ENCODE measurements at regions not wholly inside any gene's neighbourhood (a gene's known extent, or its start where the extent isn't known, plus 50 kb on each side); places are given as distances from the start of the nearest gene placed in this dataset.

DNA sequence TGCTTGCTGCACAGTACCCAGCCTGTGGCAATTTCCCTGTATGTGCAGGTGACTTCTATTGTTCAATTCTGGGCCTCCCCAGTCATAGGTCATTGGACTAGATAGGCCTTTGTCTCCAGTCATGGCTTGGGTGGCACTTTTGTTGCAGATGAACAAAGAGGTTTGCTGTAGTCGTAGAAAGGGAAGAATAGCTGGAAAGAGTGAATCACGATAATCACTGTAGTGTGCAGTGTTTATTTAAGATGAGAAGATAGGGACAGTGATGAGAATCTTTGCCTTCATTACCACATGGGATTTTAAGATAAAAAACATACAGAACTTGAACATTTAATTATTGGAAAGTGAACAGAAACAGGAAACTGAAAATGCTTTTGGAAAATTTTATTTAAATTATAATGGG is 156.1 kb upstream of the CYRIA start:
- no peak overlapping the region for H3K4me3 ChIP-seq (ENCODE audit: low read depth, low read length)
- H3K27ac ChIP-seq (ENCODE audit: extremely low read depth, low read depth, low read length), result no peak overlapping the region
- ChIA-PET CTCF (interaction anchor here (0.6 kb wide), 1 partner anchor 35 kb away, joined by 3 read pairs; no protein-coding TSS in a partner anchor), POLR2A (no interaction called here)
- no peaks in the 10 kb centered on the region for H3K4me1 ChIP-seq (ENCODE audit: control insufficient read depth, insufficient read depth, low read length)
- TF ChIP-seq ZNF19 (tag by site-specific recombination; IDR thresholded peaks at IDR 0.05; ENCODE audit: low read depth) (no peak), ZNF571 (tag by site-specific recombination; IDR thresholded peaks at IDR 0.05) (no peak), ZNF830 (tag by site-specific recombination; IDR thresholded peaks at IDR 0.05; ENCODE audit: low read depth) (no peak), ZNF777 (tag by site-specific recombination; IDR thresholded peaks at IDR 0.05; ENCODE audit: borderline replicate concordance) (no peak), TRIM28 (IDR thresholded peaks at IDR 0.05; ENCODE audit: borderline replicate concordance, low read length) (no peak), ZNF16 (tag by site-specific recombination; IDR thresholded peaks at IDR 0.05; ENCODE audit: low read depth) (no peak), ZNF549 (tag by site-specific recombination; IDR thresholded peaks at IDR 0.05) (no peak), ZNF223 (tag by site-specific recombination; IDR thresholded peaks at IDR 0.05) (no peak), ZNF626 (tag by site-specific recombination; IDR thresholded peaks at IDR 0.05) (no peak), KLF7 (tag by site-specific recombination; IDR thresholded peaks at IDR 0.05; ENCODE audit: borderline replicate concordance) (no peak), ZNF548 (tag by site-specific recombination; IDR thresholded peaks at IDR 0.05) (no peak), KLF10 (tag by site-specific recombination; IDR thresholded peaks at IDR 0.05) (no peak), ZNF501 (tag by site-specific recombination; IDR thresholded peaks at IDR 0.05) (no peak), SALL2 (tag by site-specific recombination; IDR thresholded peaks at IDR 0.05; ENCODE audit: borderline replicate concordance) (no peak), ZNF629 (tag by site-specific recombination; IDR thresholded peaks at IDR 0.05) (no peak)
- TF ChIP-seq, protein P1, sequence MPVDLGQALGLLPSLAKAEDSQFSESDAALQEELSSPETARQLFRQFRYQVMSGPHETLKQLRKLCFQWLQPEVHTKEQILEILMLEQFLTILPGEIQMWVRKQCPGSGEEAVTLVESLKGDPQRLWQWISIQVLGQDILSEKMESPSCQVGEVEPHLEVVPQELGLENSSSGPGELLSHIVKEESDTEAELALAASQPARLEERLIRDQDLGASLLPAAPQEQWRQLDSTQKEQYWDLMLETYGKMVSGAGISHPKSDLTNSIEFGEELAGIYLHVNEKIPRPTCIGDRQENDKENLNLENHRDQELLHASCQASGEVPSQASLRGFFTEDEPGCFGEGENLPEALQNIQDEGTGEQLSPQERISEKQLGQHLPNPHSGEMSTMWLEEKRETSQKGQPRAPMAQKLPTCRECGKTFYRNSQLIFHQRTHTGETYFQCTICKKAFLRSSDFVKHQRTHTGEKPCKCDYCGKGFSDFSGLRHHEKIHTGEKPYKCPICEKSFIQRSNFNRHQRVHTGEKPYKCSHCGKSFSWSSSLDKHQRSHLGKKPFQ (tag by site-specific recombination; IDR thresholded peaks at IDR 0.05), result no peak
- TF ChIP-seq, protein P2, sequence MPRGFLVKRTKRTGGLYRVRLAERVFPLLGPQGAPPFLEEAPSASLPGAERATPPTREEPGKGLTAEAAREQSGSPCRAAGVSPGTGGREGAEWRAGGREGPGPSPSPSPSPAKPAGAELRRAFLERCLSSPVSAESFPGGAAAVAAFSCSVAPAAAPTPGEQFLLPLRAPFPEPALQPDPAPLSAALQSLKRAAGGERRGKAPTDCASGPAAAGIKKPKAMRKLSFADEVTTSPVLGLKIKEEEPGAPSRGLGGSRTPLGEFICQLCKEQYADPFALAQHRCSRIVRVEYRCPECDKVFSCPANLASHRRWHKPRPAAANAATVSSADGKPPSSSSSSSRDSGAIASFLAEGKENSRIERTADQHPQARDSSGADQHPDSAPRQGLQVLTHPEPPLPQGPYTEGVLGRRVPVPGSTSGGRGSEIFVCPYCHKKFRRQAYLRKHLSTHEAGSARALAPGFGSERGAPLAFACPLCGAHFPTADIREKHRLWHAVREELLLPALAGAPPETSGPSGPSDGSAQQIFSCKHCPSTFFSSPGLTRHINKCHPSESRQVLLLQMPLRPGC (tag by site-specific recombination; IDR thresholded peaks at IDR 0.05), result no peak
- TF ChIP-seq, protein P3, sequence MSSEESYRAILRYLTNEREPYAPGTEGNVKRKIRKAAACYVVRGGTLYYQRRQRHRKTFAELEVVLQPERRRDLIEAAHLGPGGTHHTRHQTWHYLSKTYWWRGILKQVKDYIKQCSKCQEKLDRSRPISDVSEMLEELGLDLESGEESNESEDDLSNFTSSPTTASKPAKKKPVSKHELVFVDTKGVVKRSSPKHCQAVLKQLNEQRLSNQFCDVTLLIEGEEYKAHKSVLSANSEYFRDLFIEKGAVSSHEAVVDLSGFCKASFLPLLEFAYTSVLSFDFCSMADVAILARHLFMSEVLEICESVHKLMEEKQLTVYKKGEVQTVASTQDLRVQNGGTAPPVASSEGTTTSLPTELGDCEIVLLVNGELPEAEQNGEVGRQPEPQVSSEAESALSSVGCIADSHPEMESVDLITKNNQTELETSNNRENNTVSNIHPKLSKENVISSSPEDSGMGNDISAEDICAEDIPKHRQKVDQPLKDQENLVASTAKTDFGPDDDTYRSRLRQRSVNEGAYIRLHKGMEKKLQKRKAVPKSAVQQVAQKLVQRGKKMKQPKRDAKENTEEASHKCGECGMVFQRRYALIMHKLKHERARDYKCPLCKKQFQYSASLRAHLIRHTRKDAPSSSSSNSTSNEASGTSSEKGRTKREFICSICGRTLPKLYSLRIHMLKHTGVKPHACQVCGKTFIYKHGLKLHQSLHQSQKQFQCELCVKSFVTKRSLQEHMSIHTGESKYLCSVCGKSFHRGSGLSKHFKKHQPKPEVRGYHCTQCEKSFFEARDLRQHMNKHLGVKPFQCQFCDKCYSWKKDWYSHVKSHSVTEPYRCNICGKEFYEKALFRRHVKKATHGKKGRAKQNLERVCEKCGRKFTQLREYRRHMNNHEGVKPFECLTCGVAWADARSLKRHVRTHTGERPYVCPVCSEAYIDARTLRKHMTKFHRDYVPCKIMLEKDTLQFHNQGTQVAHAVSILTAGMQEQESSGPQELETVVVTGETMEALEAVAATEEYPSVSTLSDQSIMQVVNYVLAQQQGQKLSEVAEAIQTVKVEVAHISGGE (tag by site-specific recombination; conservative IDR thresholded peaks at IDR 0.05; ENCODE audit: low read depth), result no peak
- TF ChIP-seq, protein P4, sequence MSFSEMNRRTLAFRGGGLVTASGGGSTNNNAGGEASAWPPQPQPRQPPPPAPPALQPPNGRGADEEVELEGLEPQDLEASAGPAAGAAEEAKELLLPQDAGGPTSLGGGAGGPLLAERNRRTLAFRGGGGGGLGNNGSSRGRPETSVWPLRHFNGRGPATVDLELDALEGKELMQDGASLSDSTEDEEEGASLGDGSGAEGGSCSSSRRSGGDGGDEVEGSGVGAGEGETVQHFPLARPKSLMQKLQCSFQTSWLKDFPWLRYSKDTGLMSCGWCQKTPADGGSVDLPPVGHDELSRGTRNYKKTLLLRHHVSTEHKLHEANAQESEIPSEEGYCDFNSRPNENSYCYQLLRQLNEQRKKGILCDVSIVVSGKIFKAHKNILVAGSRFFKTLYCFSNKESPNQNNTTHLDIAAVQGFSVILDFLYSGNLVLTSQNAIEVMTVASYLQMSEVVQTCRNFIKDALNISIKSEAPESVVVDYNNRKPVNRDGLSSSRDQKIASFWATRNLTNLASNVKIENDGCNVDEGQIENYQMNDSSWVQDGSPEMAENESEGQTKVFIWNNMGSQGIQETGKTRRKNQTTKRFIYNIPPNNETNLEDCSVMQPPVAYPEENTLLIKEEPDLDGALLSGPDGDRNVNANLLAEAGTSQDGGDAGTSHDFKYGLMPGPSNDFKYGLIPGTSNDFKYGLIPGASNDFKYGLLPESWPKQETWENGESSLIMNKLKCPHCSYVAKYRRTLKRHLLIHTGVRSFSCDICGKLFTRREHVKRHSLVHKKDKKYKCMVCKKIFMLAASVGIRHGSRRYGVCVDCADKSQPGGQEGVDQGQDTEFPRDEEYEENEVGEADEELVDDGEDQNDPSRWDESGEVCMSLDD (tag by site-specific recombination; IDR thresholded peaks at IDR 0.05), result no peak
- TF ChIP-seq, protein P5, sequence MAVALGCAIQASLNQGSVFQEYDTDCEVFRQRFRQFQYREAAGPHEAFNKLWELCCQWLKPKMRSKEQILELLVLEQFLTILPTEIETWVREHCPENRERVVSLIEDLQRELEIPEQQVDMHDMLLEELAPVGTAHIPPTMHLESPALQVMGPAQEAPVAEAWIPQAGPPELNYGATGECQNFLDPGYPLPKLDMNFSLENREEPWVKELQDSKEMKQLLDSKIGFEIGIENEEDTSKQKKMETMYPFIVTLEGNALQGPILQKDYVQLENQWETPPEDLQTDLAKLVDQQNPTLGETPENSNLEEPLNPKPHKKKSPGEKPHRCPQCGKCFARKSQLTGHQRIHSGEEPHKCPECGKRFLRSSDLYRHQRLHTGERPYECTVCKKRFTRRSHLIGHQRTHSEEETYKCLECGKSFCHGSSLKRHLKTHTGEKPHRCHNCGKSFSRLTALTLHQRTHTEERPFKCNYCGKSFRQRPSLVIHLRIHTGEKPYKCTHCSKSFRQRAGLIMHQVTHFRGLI (tag by site-specific recombination; IDR thresholded peaks at IDR 0.05), result no peak
- H3K36me3 ChIP-seq (ENCODE audit: control insufficient read depth in 2 of 2, insufficient read depth in 1 of 2, low read length in 2 of 2), result no peaks in the 10 kb centered on the region
- no peaks in the 10 kb centered on the region for H3K9me3 ChIP-seq (ENCODE audit: control insufficient read depth, insufficient read depth, low read depth, low read length)
